ENCODE measurements at regions not wholly inside any gene's neighbourhood (a gene's known extent, or its start where the extent isn't known, plus 50 kb on each side); places are given as distances from the start of the nearest gene placed in this dataset.

GRCh38 chr13:80977168-80977567, 636.2 kb upstream of the SPRY2 start:
- H3K79me2 ChIP-seq (ENCODE audit: low read length): no peaks in the 10 kb centered on the region
- ATAC-seq (no peak), DNase-seq (no peak)
- no peak overlapping the region for H3K9ac ChIP-seq (ENCODE audit: low read length)
- no peak for TF ChIP-seq EZH2 (IDR thresholded peaks at IDR 0.05; ENCODE audit: low read length, unreplicated experiment)
- TF ChIP-seq EZH2phosphoT487 (IDR thresholded peaks at IDR 0.05; ENCODE audit: borderline replicate concordance, low read length): no peak
- TF ChIP-seq CTCF (conservative IDR thresholded peaks at IDR 0.05; ENCODE audit: low read depth, low read length): no peak
- BruUV-seq (replicated peaks): no TSS peak
- no peaks in the 10 kb centered on the region for H3K27me3 ChIP-seq (ENCODE audit: low read length)
- no peaks in the 10 kb centered on the region for H3K9me3 ChIP-seq (ENCODE audit: low read length)
- no peak overlapping the region for H3K4me3 ChIP-seq (ENCODE audit: low read length)
- H4K20me1 ChIP-seq (ENCODE audit: low read length): no peaks in the 10 kb centered on the region
- no peak overlapping the region for H2AFZ ChIP-seq (ENCODE audit: low read length)
- no peaks in the 10 kb centered on the region for H3K36me3 ChIP-seq (ENCODE audit: low read depth, low read length)
- no peak overlapping the region for H3K27ac ChIP-seq (ENCODE audit: low read length)
- ChIA-PET CTCF (interaction anchor here (0.6 kb wide), 1 partner anchor 40 kb away, joined by 3 read pairs; no protein-coding TSS in a partner anchor), POLR2A (ENCODE audit: unreplicated experiment) (no interaction called here)
- no peaks in the 10 kb centered on the region for H3F3A ChIP-seq (ENCODE audit: low read length, unreplicated experiment)
- intact Hi-C loops (cut with micrococcal nuclease): loop anchor here (5.0 to 10.0 kb wide), 2 partner anchors 78 to 635 kb away; partner anchors contain the start of gene SPRY2
- H3K4me1 ChIP-seq (ENCODE audit: insufficient read depth, low read length): no peaks in the 10 kb centered on the region
- no peak overlapping the region for H3K4me2 ChIP-seq (ENCODE audit: low read length)
- H3K9me2 ChIP-seq (replicated peaks; ENCODE audit: low read length): no peaks in the 10 kb centered on the region

GRCh38 chr13:80975903-80976302, 635.0 kb upstream of the SPRY2 start:
- H3K36me3 ChIP-seq (ENCODE audit: low read depth, low read length): no peaks in the 10 kb centered on the region
- H3K9ac ChIP-seq (ENCODE audit: low read length): no peak overlapping the region
- no peak overlapping the region for H3K4me3 ChIP-seq (ENCODE audit: low read length)
- no peak overlapping the region for H3K27ac ChIP-seq (ENCODE audit: low read length)
- H3K27me3 ChIP-seq (ENCODE audit: low read length): no peaks in the 10 kb centered on the region
- H3K4me1 ChIP-seq (ENCODE audit: insufficient read depth, low read length): no peaks in the 10 kb centered on the region
- H3K9me3 ChIP-seq (ENCODE audit: low read length): no peaks in the 10 kb centered on the region
- H2AFZ ChIP-seq (ENCODE audit: low read length): no peak overlapping the region
- H3K9me2 ChIP-seq (replicated peaks; ENCODE audit: low read length): no peaks in the 10 kb centered on the region
- ChIA-PET POLR2A (ENCODE audit: unreplicated experiment) (no interaction called here), CTCF (no interaction called here)
- DNase-seq: no peak
- TF ChIP-seq EZH2 (IDR thresholded peaks at IDR 0.05; ENCODE audit: low read length, unreplicated experiment) (no peak), EZH2phosphoT487 (IDR thresholded peaks at IDR 0.05; ENCODE audit: borderline replicate concordance, low read length) (no peak), CTCF (conservative IDR thresholded peaks at IDR 0.05; ENCODE audit: low read depth, low read length) (no peak)
- ATAC-seq: no peak
- H4K20me1 ChIP-seq (ENCODE audit: low read length): no peaks in the 10 kb centered on the region
- H3K79me2 ChIP-seq (ENCODE audit: low read length): no peaks in the 10 kb centered on the region
- no peaks in the 10 kb centered on the region for H3F3A ChIP-seq (ENCODE audit: low read length, unreplicated experiment)
- intact Hi-C loops (cut with micrococcal nuclease): loop anchor here (5.0 to 10.0 kb wide), 2 partner anchors 79 to 634 kb away; partner anchors contain the start of gene SPRY2
- BruUV-seq (replicated peaks): no TSS peak
- H3K4me2 ChIP-seq (ENCODE audit: low read length): no peak overlapping the region

- CTCF ChIA-PET: interaction anchor here (0.6 kb wide), 1 partner anchor 16 kb away, joined by 3 read pairs; no protein-coding TSS in a partner anchor
- H3K27ac ChIP-seq (ENCODE audit: low read length): no peak overlapping the region
- H3K9me3 ChIP-seq (ENCODE audit: low read length): no peaks in the 10 kb centered on the region
- intact Hi-C loops (cut with micrococcal nuclease): loop anchor here (10.0 kb wide), 1 partner anchor 81 kb away; no protein-coding TSS in a partner anchor
- TF ChIP-seq EZH2 (IDR thresholded peaks at IDR 0.05; ENCODE audit: low read length, unreplicated experiment) (no peak), EZH2phosphoT487 (IDR thresholded peaks at IDR 0.05; ENCODE audit: borderline replicate concordance, low read length) (no peak), CTCF (conservative IDR thresholded peaks at IDR 0.05; ENCODE audit: low read depth, low read length) (no peak)
- no peaks in the 10 kb centered on the region for H3K36me3 ChIP-seq (ENCODE audit: low read depth, low read length)
- no peaks in the 10 kb centered on the region for H3K79me2 ChIP-seq (ENCODE audit: low read length)
- ATAC-seq: peak; percentile 29; the same call in 1 of the 2 replicates
- H3K9ac ChIP-seq (ENCODE audit: low read length): no peak overlapping the region
- no peaks in the 10 kb centered on the region for H4K20me1 ChIP-seq (ENCODE audit: low read length)
- no peak overlapping the region for H3K4me2 ChIP-seq (ENCODE audit: low read length)
- H3K4me1 ChIP-seq (ENCODE audit: insufficient read depth, low read length): no peaks in the 10 kb centered on the region
- H3F3A ChIP-seq (ENCODE audit: low read length, unreplicated experiment): no peaks in the 10 kb centered on the region
- no peak overlapping the region for H3K4me3 ChIP-seq (ENCODE audit: low read length)
- no peak overlapping the region for H2AFZ ChIP-seq (ENCODE audit: low read length)
- peak; percentile 1 for DNase-seq
- no peaks in the 10 kb centered on the region for H3K9me2 ChIP-seq (replicated peaks; ENCODE audit: low read length)
- POLR2A ChIA-PET (ENCODE audit: unreplicated experiment): interaction anchor here (0.6 kb wide), 1 partner anchor 632 kb away, joined by 4 read pairs; the partner anchor contains the start of gene SPRY2
- BruUV-seq (replicated peaks): no TSS peak
- no peaks in the 10 kb centered on the region for H3K27me3 ChIP-seq (ENCODE audit: low read length)
These were observed 632.8 kb upstream of the SPRY2 start for GRCh38 chr13:80973721-80974120.
